Hepatocyte (in vitro differentiated cells): ENCODE measurements at regions not wholly inside any gene's neighbourhood (a gene's known extent, or its start where the extent isn't known, plus 50 kb on each side); places are given as distances from the start of the nearest gene placed in this dataset.

Experiments
- DNase-seq: peaks from one replicate; pipeline ENCODE4 v3.0.0-alpha.2; 2016; ENCODE audit warnings: low spot score
- H2AFZ ChIP-seq: fragments of 200-600 bp; sonication (generic); 2 replicates; pipeline ENCODE4 v1.6.0; 2016; ENCODE audit warnings: antibody characterized with exemption, mild to moderate bottlenecking
- H3K27ac ChIP-seq: fragments of 200-600 bp; sonication (generic); 2 replicates; pipeline ENCODE4 v1.5.1; 2016; ENCODE audit warnings: mild to moderate bottlenecking
- H3K27me3 ChIP-seq: fragments of 200-600 bp; sonication (generic); 2 replicates; pipeline ENCODE4 v1.6.1; 2016
- H3K36me3 ChIP-seq: fragments of 200-600 bp; sonication (generic); replicated peaks from 2 replicates; pipeline ENCODE4 v1.5.1; 2016; ENCODE audit warnings: low read depth; ENCODE audit not compliant: insufficient read depth
- H3K4me1 ChIP-seq: fragments of 200-600 bp; sonication (generic); 2 replicates; pipeline ENCODE4 v1.5.1; 2016; ENCODE audit warnings: mild to moderate bottlenecking, moderate library complexity; ENCODE audit not compliant: insufficient read depth
- H3K4me2 ChIP-seq: fragments of 200-600 bp; sonication (generic); 2 replicates; pipeline ENCODE4 v1.6.0; 2016
- H3K4me3 ChIP-seq: fragments of 200-600 bp; sonication (generic); 2 replicates; pipeline ENCODE4 v1.5.1; 2016; ENCODE audit warnings: mild to moderate bottlenecking
- H3K79me2 ChIP-seq: fragments of 200-600 bp; sonication (generic); 2 replicates; pipeline ENCODE4 v1.6.0; 2017; ENCODE audit warnings: mild to moderate bottlenecking
- H3K9me2 ChIP-seq: fragments of 200-600 bp; sonication (generic); replicated peaks from 2 replicates; pipeline ENCODE4 v1.6.0; 2017; ENCODE audit warnings: mild to moderate bottlenecking; ENCODE audit not compliant: insufficient read depth
- H3K9me3 ChIP-seq: fragments of 200-600 bp; sonication (generic); 2 replicates; pipeline ENCODE4 v1.5.1; 2016; ENCODE audit warnings: low read depth, mild to moderate bottlenecking
- H4K20me1 ChIP-seq: fragments of 200-600 bp; sonication (generic); 2 replicates; pipeline ENCODE4 v1.6.0; 2016; ENCODE audit warnings: mild to moderate bottlenecking; ENCODE audit not compliant: insufficient read depth, poor library complexity, severe bottlenecking
- EZH2 ChIP-seq: fragments of 200-600 bp; sonication (generic); IDR thresholded peaks from 2 replicates; pipeline ENCODE4 v1.6.1; 2016; ENCODE audit warnings: antibody characterized with exemption, mild to moderate bottlenecking, borderline replicate concordance
- EZH2phosphoT487 ChIP-seq: fragments of 200-600 bp; sonication (generic); IDR thresholded peaks from one replicate; pipeline ENCODE4 v1.6.1; 2018; ENCODE audit warnings: antibody characterized with exemption, mild to moderate bottlenecking, low read depth, moderate library complexity; ENCODE audit not compliant: unreplicated experiment, severe bottlenecking
- WGBS: methylation state at CpG from one replicate; pipeline ENCODE4 v1.1.6; 2016; ENCODE audit warnings: low lambda C conversion rate; ENCODE audit errors: missing lambda C conversion rate; 5-methylcytosine and 5-hydroxymethylcytosine counted together
- TF ChIP-seq, protein P1 (sequence below): fragments of 200-600 bp; sonication (generic); IDR thresholded peaks from 2 replicates; pipeline ENCODE4 v1.5.1; 2016; ENCODE audit warnings: antibody characterized with exemption, mild to moderate bottlenecking; ENCODE audit not compliant: poor library complexity

DNA sequence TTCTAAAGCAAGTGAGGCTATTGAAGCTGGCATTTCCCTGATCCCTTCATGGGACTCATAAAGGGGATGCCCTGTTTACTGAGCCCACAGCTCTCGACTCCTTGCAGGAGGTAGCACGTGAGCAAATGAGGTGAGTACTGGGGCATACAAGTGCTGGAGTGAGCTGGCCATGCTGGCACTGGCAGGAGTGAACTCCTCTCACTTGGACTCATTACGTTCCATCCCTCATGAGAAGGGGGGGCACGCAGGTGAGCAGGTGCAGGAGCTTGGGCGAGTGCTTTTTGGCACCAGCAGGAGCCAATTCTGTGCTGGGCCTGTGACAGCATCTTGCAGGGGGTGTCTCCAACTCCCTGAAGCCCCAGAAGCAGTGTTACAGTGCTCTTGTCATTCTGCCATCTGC is 337.1 kb upstream of the CA10 start:
- TF ChIP-seq EZH2phosphoT487, result no peak
- no peak for TF ChIP-seq EZH2
- TF ChIP-seq, protein P1, sequence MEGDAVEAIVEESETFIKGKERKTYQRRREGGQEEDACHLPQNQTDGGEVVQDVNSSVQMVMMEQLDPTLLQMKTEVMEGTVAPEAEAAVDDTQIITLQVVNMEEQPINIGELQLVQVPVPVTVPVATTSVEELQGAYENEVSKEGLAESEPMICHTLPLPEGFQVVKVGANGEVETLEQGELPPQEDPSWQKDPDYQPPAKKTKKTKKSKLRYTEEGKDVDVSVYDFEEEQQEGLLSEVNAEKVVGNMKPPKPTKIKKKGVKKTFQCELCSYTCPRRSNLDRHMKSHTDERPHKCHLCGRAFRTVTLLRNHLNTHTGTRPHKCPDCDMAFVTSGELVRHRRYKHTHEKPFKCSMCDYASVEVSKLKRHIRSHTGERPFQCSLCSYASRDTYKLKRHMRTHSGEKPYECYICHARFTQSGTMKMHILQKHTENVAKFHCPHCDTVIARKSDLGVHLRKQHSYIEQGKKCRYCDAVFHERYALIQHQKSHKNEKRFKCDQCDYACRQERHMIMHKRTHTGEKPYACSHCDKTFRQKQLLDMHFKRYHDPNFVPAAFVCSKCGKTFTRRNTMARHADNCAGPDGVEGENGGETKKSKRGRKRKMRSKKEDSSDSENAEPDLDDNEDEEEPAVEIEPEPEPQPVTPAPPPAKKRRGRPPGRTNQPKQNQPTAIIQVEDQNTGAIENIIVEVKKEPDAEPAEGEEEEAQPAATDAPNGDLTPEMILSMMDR, result no peak
- H3K27me3 ChIP-seq, result no peaks in the 10 kb centered on the region
- no peak for DNase-seq
- H3K36me3 ChIP-seq, result no peaks in the 10 kb centered on the region
- no peaks in the 10 kb centered on the region for H3K9me3 ChIP-seq
- H3K79me2 ChIP-seq, result no peaks in the 10 kb centered on the region
- no peaks in the 10 kb centered on the region for H4K20me1 ChIP-seq
- no peak overlapping the region for H3K4me2 ChIP-seq
- 82% methylated on average over 5 of the region's 5 CpGs for WGBS
- no peak overlapping the region for H2AFZ ChIP-seq
- no peak overlapping the region for H3K27ac ChIP-seq
- no peaks in the 10 kb centered on the region for H3K4me1 ChIP-seq
- H3K9me2 ChIP-seq, result no peaks in the 10 kb centered on the region
- no peak overlapping the region for H3K4me3 ChIP-seq

- Histone ChIP-seq H3K36me3 (no peaks in the 10 kb centered on the region), H3K9me3 (no peaks in the 10 kb centered on the region)
Observed at GRCh38 chr17:52482271-52482670, 323.8 kb upstream of the CA10 start.

GRCh38 chr17:52477824-52478699 is 319.5 kb upstream of the CA10 start:
- Histone ChIP-seq H3K9me3 (no peaks in the 10 kb centered on the region), H4K20me1 (no peaks in the 10 kb centered on the region), H3K79me2 (no peaks in the 10 kb centered on the region), H2AFZ (no peak overlapping the region), H3K9me2 (no peaks in the 10 kb centered on the region), H3K36me3 (no peaks in the 10 kb centered on the region), H3K4me2 (no peak overlapping the region), H3K27ac (no peak overlapping the region), H3K4me3 (no peak overlapping the region), H3K27me3 (no peaks in the 10 kb centered on the region), H3K4me1 (no peaks in the 10 kb centered on the region)
- DNase-seq, result no peak
- 80% methylated on average over 9 of the region's 9 CpGs for WGBS
- TF ChIP-seq EZH2phosphoT487, result no peak
- no peak for TF ChIP-seq EZH2
- TF ChIP-seq, protein P1, result no peak

More at GRCh38 chr17:52482271-52482670, 323.8 kb upstream of the CA10 start:
- 78% methylated on average over 3 of the region's 3 CpGs for WGBS
- H3K9me2 ChIP-seq, result no peaks in the 10 kb centered on the region
- H3K4me1 ChIP-seq, result no peaks in the 10 kb centered on the region
- DNase-seq, result no peak
- H3K27me3 ChIP-seq, result no peaks in the 10 kb centered on the region
- H3K79me2 ChIP-seq, result no peaks in the 10 kb centered on the region
- no peak overlapping the region for H2AFZ ChIP-seq
- no peaks in the 10 kb centered on the region for H4K20me1 ChIP-seq
- H3K4me3 ChIP-seq, result no peak overlapping the region
- TF ChIP-seq EZH2 (no peak), EZH2phosphoT487 (no peak)
- TF ChIP-seq, protein P1, result no peak
- H3K4me2 ChIP-seq, result no peak overlapping the region
- no peak overlapping the region for H3K27ac ChIP-seq
